DMS153 (cell line): ENCODE measurements at regions not wholly inside any gene's neighbourhood (a gene's known extent, or its start where the extent isn't known, plus 50 kb on each side); places are given as distances from the start of the nearest gene placed in this dataset.

ENCODE experiments used
- DNase-seq: peaks from one replicate; lab custom pipeline; 2025; lab: John Stamatoyannopoulos, UW

DNA sequence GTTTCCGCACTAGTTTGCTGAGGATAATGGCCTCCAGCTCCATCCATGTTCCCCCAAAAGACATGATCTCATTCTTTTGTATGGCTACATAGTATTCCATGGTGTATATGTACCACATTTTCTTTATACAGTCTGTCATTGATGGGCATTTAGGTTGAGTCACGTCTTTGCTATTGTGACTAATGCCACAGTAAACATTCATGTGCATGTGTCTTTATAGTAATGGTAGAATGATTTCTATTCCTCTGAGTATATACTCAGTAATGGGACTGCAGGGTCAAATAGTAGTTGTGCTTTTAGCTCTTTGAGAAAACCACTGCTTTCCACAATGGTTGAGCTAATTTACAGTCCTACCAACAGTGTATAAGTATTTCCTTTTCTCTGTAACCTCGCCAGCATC, 78.3 kb upstream of the BCL9 start:
- no peak for DNase-seq

DNA sequence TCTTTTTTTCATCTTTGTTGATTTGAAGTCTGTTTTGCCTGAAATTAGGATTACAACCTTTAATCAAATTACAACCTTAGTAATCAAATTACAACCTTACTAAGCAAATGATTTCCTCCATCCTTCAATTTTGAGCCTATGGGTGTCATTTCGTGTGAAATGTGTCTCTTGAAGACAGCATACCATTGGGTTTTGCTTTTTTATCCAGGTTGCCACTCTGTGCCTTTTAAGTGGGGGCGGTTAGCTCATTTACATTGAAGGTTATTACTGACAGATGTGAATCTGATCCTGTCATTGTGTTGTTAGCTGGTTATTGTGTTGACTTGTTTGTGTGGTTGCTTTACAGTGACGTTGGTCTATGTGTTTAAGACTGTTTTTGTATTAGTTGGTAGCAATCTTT, 74.8 kb upstream of the BCL9 start:
- DNase-seq, result no peak

DNA sequence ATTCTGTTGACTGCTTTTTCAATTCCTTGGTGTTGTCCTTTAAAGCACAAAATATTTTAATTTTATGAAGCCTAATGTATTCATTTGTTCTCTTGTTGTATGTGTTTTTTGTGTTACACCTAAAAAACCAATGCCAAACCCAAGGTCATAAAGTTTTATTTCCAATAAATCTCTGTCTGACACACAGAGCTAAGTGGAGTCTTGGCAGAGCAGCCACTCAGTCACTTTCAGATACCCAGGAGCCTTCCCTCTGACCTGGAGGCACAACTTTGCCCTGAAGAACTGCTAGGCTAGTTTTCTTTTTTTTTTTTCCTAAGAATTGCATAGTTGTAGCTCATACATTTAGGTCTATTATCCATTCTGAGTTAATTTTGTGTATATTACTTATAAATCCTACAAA, 71.2 kb upstream of the BCL9 start:
- no peak for DNase-seq

DNA sequence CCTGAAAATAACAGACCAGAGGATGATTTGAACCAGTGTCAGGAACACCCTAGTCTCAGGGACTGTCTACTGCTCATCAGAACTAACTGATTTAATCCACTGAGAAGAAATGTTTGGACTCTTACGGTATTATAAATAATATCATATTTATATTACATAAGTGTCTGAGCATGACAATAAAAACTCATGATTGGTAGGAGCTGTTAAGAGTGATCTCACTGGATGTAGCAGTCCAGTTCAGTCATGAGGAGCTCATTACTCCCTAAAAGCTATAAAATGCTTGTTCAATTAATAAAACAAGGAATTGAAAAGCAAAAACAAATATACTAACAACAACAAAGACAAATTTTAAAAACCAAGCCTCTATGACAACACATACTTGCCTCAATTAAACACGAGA, 68.8 kb upstream of the BCL9 start:
- no peak for DNase-seq

DNA sequence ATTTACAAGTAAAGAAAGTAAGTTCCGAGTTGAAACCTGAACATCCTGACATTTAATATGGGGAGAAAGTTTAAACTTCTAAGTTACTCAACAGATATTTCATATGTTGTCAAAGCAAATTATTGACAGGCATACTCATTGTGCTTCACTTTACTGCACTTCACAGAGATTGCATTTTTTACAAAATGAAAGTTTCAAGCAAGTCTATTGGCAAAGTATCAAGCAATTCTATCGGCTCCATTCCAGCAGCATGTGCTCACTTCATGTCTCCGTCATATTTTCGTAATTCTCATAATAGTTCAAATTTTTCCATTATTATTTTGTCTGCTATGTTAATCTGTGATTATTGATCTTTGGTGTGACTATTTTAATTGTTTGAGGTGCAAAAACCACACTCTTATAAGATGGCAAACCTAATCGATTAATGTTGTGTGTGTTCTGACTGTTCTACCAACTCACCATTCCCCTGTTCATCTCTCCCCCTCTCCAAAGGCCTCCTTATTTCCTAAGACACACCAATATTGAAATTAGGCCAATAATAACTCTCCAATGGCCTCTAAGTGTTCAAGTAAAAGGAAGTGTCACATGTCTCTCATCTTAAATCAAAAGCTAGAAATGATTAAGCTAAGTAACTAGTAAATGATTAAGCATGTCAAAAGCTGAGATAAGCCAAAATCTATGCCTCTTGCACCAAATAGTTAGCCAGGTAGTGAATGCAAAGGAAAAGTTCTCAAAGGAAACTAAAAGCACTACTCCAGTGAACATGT, 68.2 kb upstream of the BCL9 start:
- no peak for DNase-seq

DNA sequence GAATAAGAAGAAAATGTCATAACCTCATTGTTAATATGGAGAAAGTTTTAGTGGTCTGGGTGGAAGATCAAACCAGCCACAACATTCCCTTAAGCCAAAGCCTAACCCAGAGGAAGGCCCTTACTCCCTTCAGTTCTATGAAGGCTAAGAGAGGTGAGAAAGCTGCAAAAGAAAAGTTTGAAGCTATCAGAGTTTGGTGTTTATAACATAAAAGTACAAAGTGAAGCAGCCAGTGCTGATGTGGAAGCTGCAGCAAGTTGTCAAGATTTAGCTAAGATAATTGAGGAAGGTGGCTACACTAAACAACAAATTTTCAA, 67.6 kb upstream of the BCL9 start:
- DNase-seq, result no peak

DNA sequence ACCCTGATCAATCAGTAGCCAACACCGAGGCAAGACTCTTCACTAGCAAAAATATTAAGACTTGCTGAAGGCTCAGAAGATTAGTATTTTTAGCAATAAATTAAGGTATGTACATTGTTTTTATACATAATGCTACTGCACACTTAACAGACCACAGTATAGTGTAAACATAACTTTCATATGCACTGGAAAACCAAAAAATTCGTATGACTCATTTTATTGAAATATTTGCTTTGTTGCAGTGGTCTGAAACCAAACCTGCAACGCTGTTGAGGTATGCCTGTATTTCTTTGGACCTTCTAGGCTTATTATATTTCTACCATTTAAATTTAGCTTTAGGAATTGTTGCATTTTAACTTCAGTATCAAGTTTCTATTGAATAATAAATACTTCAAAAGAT, 65.8 kb upstream of the BCL9 start:
- no peak for DNase-seq

DNA sequence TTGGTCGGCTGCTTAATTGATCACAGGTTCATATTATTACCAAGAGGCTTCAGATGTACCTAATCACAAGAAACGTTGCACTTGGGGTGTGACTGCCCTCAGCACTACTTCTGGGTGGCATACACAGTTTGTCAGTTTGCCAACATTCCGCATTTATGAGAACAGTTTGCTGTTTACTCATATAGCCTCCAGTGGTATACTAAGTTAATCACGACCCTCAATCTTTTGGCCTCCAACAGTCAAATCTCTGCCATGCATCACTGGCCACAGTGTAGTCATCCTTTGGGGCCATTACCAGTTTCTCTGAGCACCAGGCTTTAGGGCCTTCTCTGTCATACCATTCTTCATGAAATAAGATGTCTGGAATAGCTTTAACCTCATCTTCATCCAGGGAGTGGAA, 62.8 kb upstream of the BCL9 start:
- no peak for DNase-seq

DNA sequence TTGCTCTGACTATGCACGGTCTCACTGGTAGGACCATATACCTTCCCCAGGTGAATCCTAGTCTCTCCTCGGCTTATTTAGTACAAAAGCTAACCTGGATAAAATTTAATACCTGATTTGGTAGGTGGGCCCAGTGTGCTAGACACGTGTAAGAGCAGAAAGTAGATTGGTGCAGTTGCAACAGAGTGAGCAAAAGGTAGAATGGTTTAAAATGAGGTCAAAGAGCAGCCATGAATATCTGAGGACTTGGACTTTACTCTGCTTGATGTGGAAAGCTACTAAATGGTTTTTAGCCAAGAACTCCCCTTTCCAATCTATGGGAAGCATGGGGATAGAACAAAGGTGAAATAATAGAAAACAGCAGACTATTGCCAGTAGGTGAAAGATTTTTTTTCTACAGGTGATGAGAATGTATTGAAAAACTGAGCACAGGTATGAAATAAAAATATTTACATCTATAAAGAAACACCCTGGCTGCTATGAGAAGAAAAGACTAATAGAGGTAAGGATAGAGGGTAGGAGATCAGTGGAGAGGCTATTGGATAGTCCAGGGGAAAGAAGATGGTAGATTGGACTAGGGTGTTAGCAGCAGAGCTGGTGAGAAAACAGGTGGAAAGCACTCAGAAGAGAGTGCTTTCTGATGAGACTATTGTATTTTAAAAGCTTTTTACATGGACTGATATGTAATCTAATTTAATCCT, 61.3 kb upstream of the BCL9 start:
- DNase-seq, result no peak

DNA sequence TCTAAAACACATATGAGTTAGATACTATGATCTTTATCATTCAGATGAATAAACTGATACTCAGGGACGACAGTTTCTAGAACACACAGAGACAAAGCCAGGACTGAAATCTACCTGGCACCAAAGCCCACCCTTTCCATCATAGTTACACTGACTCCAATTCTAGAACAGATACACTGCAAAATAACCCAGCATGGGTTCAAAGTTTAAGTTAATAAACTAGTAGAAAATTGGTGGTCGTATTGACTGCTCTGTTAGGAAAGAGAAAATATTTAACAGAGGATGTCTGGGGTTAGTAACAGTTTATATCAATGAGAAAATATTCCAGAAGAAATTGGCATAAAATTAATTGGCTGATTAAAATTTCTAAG, 60.8 kb upstream of the BCL9 start:
- DNase-seq, result no peak

DNA sequence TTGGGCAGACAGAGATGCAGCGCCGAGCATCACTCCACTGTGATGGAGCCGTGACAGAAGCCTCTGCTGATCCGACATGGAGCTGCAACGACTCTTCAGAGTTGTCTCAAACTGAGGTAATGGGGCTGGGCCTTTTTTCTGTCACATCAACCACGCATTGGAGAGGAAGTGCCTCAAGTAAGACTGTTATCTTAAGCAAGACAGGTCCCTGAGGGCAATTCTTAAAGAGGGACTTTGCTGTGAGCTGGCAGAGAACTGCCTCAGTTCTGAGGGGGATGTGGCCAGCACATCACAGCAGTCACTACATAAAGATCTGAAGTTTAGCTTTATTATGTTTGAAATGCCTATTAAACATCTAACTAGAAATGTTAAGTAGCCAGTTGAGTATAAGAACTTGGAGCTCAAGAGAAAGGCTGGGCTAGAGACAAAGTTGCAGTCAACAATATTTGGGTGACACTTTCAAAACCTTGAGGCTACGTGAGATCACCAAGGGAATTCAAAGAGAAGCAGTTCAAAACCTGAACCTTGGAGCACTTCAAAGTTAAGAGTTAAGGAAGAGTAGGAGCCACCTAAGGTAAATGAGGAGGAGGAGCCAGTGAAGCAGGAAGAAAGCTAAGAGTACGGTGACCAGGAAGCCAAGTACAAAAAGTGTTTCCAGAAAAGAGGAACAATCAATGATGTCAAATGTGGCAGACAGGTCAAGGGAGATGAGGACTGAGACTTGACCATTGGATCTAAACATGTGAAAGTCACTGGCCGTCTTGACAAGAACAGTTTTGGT, 54.2 kb upstream of the BCL9 start:
- DNase-seq, result no peak

DNA sequence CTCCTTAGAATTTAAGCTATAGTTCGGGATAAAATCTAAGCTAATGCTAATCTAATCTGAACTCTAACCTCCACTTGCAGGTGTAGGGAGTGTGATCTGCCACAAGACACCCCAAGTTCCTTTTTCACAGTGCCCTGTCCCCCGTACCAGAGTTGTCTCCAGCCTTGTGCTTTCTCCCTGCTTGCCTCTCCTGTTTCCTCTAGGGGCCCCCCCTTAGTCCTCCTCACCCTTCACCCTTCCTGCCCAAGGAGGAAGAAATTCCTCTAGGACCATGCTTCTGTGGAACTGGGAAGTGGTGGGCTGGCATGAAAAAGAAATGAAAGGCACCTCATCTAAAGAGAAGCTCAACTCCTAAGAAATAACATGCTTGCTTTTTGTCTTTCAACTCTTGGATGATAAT, 50.2 kb upstream of the BCL9 start:
- no peak for DNase-seq
